GM19463 (cell line): ENCODE measurements at regions not wholly inside any gene's neighbourhood (a gene's known extent, or its start where the extent isn't known, plus 50 kb on each side); places are given as distances from the start of the nearest gene placed in this dataset.
"Not testable (repeated sequence)": the region's sequence is repeated elsewhere in the genome, so short reads cannot be mapped to it uniquely, and the experiment has no call there.

Source experiments
- ATAC-seq: cut with Tn5 transposase; IDR thresholded peaks from one replicate; pipeline ENCODE4 v1.9.1; 2021; ENCODE audit warnings: mild to moderate bottlenecking, moderate library complexity; ENCODE audit not compliant: unreplicated experiment

DNA sequence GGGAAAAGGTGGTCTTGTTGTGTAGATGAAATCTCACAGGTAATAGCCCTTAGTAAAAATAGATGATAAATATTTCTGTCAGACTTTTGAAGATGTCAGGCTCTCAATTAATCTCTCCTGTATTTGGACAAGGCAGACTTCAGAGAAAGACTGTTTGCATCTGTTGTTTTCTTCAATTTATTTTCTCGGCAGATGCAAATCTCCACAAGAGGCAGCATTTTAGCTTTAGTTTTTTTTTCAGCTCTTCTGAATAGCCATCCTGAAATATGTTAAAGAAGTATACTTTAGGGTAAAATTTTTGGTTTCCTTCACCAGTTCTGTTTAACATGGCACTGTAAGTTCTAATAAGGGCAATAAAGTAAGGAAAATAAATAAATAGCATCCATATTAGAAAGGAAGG lies 685.1 kb downstream of the SI start:
- no peak for ATAC-seq

DNA sequence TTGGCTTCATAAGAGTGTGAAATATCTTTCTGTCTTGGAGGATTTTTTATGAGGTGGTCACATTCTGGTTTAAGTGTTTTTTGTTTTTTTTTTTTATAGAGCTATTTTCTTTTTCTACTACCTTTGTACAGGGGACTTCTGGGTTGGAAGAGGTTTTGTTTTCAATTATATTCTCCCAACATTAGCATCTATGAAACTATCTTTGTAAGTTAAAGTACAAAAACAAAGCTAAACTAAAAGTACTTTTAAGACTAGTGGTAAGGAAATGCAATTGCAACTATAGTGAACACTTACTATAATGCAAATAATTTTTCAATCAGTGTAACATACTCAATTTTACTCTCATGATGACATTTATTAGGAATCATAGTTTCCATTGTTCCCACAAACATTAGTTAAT lies 688.2 kb downstream of the SI start:
- ATAC-seq = no peak

DNA sequence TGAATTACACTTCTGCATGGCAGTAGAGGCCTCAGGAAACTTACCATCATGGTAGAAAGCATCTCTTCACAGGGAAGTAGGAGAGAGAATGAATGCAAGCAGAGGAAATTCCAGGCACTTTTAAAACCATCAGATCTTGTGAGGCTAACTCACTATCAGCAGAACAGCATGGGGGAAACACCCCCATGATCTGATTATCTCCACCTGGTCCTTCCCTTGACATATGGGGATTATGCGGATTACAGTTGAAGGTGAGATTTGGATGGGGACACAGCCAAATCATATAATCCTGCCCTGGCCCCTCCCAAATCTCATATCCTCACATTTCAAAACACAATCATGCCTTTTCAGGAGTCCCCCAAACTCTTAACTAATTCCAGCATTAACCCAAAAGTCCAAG lies 691.1 kb downstream of the SI start:
- no peak for ATAC-seq

DNA sequence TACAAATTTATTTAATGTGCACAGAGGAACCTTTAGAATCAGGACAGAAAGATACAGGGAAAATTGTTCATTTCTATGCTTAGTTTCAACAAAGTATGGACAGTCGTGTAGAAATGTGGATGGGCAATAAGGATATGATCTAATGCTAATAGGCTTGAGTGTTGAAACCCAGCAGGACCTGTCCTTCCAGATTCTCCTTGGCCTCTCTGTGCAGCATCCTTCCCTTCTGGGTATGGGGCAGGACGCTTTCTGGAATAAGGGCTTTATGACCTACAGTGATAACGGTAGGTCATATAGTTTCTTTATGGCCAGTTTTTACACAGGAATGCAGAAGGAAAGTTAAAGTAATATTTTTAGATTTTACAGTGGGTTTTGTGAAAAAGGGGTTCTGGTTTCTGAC lies 698.1 kb downstream of the SI start:
- ATAC-seq = no peak

DNA sequence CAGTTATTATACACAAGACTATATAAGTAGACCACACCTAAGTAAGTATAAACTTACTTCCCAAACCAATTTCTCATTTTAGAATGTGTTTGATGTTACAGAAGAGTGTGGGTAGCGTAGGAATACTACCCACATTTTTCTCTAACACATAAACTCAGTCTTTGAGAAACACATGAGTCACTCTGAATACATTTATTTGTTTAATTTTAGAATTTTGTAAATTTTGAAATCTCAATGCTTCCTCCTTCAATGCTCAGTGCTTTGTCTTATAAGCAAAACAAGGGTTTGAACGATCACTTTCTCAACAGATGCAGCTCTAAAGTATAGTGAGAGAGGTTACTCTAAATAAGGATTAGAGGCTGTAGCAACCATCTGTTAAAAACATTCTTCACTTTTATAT lies 700.8 kb downstream of the SI start:
- no peak for ATAC-seq

DNA sequence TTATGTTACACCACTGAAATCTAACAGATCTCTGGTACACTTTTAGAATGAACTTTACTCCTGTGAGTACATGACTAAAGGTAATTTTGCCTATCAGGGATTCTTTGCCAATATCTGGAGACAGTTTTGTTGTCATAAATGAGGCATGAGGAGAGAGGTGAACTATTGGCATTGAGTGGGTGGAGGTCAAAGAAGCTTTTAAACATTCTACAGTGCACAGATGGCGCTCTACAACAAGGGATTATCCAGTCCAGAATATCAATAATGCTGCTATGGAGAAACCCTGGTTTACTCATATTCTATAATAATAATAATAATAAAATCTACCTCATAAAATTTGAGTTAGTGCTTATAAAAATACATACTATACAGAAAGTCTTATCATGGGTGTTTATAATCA lies 702.3 kb downstream of the SI start:
- ATAC-seq = no peak

DNA sequence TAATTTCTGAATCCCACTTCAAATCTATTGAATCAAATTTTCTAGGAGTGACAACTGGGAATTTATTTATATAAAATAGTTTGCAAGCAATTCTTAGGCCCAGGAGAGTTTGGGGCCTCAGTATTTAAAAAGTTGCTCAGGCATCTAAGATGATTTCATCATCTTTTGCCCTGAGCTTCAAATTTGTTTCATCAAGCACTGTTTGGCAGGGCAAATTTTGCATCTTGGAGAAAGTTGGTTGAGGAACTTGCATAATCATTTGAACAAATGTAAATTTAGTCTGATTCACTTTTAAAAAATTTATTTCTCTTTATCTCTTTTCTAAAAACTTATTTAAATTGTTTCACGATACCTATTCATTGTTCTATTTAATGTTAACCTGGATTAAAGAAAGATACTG lies 702.8 kb downstream of the SI start:
- ATAC-seq = no peak

DNA sequence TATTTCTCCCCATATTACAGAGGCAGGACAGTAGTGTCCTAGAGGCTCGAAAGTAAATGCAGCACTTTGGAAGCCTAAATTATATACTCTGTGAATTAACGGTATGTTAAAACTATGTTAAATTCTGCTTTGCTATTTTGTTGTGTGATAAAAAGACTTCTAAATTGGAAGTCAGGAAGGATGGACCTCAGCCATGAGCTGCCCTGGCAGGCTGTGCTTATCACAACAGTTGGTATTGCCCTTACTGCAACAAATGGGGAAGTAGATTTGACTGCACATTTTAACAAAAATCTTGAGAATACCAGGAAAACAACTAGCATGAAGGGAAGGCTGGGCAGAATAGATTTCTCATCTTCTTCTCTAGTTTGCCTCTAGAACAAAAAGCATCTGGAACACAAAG lies 706.6 kb downstream of the SI start:
- no peak for ATAC-seq

DNA sequence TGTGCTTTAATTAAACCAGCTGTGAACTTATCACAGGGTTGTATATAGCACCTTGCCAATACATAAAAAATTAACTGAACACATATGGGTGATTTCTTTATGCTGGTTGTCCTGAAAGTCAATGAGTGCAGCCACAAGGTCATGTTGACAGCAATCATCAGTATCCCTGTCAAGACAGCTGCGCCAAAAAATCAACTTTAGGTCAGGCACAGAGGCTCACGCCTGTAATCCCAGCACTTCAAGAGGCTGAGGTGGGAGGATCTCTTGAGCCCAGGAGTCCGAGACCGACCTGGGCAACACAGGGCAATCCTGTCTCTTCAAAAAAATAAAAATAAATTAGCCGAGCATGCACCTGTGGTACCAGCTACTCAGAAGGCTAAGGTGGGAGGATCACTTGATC lies 707.3 kb downstream of the SI start:
- ATAC-seq = no peak

DNA sequence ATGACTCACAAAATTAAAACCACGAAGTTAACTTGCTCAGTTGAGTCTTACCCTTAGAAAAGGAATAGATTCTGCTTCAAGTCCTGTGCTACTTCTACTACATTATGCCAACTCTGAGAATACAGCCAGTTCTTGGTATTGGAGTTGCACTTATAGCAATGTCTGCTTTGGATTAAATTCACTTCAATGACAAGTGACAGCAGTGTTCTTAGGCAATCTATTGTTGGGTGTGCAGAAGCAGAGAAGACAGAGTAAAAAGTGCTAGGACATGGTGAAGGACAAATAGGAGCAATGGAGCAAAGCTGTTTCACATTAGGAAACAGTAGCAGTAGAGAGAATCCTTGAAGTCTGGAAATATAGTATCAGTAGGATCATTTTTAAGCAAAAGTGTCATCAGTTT lies 713.1 kb downstream of the SI start:
- no peak for ATAC-seq

DNA sequence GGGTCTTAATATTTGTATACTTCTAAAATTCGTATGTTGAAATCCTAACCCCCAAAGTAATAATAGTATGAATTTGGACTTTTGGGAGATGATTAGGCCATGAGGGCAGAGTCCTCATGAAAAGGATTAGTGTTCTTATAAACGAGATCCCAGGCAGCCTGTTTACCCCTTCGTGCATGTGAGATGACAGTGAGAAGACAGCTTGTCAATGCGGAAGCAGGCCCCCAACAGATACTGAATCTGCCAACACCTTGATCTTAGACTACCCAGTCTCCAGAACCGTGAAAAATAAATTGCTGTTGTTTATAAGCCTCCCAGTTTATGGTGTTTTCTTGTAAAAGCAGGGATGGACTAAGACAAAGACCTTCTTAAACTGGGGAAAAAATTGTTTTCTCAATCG lies 714.2 kb downstream of the SI start:
- no peak for ATAC-seq

DNA sequence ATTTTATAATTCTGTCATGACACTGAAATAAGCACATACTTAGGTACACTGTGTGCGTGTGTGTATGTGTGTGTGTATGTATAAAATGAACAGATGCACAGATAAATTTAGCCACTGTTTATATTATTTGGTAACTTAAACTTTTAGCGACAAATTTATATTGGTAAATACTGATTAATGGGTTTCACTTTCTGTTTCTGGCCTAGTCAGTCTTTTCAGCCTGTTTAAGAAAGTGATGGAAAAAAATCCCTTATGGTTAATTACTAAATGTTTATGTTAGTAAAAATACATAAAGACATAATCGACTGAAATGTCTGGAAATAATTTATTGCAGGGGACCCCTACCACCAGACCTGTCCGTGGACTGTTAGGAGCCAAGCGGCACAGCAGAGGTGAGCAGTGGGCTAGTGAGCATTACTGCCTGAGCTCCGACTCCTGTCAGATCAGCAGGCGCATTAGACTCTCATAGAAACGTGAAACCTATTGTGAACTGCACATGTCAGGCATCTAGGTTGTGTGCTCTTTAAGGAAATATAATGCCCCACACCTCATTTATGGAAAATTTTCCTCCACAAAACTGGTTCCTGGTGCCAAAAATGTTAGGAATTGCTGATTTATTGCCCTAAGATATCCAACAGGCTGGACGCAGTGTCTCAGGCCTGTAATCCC lies 717.4 kb downstream of the SI start:
- ATAC-seq = no peak

DNA sequence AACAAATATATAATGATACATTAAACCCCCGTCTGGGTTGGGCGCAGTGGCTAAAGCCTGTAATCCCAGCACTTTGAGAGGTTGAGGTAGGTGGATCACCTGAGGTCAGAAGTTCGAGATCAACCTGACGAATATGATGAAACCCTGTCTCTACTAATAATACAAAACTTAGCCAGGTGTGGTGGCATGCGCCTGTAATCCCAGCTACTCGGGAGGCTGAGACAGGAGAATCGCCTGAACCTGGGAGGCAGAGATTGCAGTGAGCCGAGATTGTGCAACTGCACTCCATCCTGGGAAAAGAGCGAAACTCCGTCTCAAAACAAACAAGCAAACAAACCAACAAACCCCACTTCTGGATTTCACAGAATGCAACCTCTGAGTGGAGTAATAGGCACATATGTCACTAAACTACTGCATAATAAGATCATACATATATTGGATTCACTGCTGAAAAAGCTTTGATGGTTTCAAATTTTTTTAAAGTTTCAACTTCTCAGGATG lies 718.2 kb downstream of the SI start:
- no peak for ATAC-seq

DNA sequence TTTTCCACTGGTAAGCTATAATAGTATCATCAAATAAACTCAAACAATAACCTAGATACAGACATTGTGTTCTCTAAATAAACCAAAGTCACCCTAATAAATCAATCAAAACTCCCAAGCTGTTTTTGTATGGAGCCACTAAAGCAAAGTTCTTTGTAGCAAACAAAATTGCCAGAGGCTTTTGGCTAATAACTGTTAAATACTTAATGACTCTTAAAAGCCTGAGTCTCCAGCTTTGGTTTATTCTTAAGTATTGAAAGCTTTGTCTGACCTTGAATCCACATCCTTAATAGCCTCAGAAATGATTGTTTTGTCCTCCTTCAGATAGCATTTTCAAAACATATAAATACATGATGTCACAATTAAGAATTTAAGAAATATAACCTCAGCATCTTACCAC lies 725.3 kb downstream of the SI start:
- ATAC-seq = no peak

DNA sequence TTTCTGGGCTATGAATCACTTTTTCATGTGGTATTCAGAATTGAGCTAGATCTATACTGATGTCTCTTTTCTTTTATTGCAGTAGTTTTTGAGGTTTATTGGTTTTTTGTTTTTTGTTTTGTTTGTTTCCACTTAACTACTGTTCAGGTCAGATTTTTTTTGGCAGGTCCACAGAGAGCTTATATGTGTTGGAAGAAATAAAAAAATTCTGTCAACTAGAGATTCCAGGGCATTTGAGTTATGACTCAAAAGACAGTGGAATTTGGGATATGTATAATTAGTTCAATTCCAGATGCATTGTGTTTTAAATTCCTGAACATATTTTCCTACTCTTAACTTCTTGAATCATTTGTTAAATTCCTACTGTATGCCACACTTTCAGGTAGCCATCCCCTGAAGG lies 727.2 kb downstream of the SI start:
- ATAC-seq = no peak

DNA sequence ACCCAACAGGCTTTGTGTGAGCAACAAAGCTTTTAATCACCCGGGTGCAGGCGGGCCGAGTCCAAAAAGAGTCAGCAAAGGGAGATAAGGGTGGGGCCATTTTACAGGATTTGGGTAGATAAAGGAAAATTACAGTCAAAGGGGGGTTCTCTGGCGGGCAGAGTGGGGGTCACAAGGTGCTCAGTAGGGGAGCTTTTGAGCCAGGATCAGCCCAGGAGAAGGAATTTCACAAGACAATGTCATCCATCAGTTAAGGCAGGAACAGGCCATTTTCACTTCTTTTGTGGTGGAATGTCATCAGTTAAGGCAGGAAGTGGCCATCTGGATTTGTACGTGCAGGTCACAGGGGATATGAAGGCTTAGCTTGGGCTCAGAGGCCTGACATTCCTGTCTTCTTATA lies 736.1 kb downstream of the SI start:
- not testable (repeated sequence) for ATAC-seq

DNA sequence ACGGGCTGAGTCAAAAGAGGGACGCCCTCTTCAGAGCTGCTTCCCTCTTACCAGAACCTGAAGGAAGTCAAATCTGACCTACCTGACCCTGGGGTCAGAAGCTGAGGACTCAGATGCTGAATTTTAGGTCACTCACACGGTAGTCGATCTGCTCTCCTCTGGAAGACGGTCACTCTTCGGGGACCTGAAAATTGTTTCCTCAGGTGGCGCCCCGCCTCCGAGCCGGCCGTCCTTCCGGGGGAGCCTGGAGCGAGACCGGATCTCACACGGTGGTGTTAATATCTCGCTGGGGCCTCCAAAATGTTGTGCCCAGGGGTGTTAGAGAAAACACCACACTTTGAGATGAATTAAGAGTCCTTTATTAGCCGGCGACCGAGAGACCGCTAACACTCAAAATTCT lies 737.2 kb downstream of the SI start:
- no peak for ATAC-seq

DNA sequence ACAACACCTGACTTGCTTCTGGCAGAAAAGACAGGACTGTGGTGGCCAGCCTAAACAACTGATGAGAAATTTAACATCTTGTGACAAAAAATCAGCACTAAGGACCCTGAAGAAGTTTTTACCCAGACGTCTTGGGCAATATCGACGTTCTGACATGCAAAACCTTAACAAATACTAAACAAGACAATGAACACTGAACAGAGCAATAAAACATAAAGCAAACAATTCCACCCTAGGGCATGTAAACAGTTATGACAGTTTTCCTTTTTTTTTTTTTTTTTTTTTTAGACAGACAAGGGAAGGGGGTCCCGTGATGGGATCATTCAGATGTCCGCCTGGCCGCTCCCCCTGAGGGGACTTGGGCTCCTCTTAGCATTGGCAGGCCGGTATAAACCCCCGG lies 738.0 kb downstream of the SI start:
- ATAC-seq = no peak

DNA sequence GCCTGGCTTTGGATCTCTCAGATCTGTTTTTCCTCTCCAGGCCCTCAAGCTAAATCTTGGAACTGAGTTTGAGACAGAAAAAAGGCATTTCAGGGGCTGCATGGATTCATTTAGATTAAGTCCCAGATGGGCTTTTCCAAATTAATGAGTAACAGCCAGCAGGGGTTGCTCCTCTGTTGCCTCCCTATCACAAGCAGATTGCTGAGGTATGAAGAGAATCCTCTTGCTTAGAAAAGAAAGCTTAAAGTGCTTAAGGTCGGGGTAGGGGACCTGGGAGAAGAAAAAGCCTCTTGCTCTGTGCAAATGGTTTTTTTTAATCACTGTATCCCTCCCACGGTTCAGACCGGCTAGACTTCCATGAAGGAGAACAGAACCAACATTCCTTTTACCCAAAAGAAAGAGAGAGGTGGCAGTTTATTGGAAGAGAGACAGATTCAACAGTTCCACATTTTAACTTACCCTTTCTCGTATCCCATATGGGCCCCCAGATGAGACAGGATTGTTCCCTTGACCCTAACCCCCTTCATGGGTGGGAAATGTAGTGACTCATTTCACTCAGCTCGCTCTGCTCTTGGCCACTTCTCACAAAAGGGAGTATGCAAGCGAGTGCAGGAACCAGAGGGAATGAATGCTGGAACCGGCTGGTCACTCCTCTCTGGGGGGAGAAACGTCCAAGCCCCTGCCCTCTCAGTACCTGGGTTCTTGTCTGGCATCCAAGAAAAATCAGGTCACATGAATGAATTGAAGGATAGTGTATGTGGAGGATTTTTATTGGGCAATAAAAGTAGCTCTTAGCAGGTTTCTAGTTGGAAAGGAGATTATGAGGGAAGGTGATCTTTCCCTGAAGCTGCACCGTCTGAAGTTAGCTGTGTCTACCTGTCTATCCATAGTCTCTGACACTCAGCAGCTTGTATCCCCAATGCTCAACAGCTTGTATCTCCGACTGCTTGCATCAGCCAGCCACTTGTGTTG lies 745.2 kb downstream of the SI start:
- ATAC-seq = no peak

DNA sequence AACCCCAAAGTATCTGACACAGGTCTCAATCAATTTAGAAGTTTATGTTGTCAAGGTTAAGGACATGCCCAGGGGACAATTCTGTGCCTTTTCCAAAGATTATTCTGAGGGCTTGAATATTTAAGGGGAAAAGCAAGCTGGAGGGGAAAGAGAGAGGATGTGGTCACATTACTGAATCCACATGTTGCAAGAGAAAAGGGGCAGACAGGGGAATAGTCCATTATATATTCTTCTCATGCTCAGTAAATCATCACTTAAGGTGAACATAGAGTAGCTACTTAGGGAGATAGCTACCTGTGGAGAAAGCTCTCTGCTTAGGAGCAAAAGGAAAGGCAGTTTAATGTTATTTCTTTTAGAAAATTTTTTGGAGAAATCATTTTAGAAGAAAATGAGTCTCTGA lies 751.6 kb downstream of the SI start:
- no peak for ATAC-seq

DNA sequence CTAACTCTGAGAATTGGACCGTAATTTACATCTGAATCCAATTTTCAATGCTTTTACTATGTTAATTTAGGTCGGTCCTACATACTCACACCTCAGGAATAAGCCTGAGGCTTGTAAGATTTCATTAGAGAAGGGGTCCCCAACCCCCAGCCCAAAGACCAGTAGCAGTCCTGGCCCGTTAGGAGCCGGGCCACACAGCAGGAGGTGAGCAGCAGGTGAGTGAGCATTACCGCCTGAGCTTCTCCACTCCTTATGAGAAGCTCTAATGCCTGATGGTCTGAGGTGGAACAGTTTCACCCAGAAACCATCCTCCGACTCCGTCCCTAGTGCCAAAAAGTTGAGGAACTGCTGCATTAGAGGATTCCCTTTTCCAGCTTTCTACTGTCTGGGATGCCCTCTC lies 757.3 kb downstream of the SI start:
- ATAC-seq = no peak

DNA sequence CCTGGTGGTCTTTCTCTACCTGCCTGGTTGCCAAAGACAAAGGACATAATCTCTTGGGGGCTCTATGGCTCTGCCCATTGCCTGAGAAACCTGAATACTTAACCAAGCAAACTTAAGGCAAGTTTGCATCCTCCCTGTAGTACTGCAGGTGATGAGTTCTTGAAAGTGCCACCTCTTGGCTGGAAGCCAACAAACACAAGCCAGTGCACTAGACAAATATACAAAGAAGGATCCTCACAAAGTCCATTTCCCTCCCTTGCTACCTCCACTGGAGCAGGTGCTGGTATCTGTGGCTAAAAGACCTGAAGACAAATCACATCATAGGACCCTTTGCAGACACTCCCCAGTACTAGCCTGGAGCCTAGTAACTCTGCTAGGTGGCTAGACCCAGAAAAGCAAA lies 772.3 kb downstream of the SI start:
- ATAC-seq = no peak
